Activated CD4-positive, alpha-beta T cell treated with anti-CD3 and anti-CD28 coated beads, Interleukin-10, Interleukin-2, amounts not matched to agents 100 ng/mL and 50 ng/mL, durations not matched to agents 16 hours and 8 hours (primary cell): ENCODE measurements at regions not wholly inside any gene's neighbourhood (a gene's known extent, or its start where the extent isn't known, plus 50 kb on each side); places are given as distances from the start of the nearest gene placed in this dataset.
A peak's percentile ranks its signal among the peaks of the same experiment; 100 is the strongest.

Source experiments
- DNase-seq: peaks from one replicate; pipeline ENCODE4 v3.0.0-alpha.2; 2020

DNA sequence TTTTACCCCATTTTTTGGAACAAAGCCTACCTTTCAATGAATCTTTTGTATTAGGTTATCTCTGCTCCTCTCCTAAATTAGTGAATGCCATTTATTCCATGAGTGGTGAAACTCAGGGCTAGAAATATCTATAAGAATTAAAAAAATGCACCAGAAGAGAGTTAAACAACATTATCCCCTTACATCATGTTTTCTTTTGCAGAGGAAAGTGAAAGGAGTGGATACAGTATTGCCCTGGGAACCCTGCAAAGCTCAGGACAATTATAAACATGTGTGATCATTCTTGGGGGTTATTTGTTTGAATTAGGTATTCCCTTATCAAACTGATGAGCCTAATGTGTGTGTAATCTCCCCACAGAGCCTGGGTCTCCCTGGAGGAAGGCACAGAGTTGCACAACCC is 559.2 kb downstream of the RNF144A start:
- no peak for DNase-seq

GRCh38 chr2:7479603-7480002 is 562.4 kb downstream of the RNF144A start:
- DNase-seq, result no peak

DNA sequence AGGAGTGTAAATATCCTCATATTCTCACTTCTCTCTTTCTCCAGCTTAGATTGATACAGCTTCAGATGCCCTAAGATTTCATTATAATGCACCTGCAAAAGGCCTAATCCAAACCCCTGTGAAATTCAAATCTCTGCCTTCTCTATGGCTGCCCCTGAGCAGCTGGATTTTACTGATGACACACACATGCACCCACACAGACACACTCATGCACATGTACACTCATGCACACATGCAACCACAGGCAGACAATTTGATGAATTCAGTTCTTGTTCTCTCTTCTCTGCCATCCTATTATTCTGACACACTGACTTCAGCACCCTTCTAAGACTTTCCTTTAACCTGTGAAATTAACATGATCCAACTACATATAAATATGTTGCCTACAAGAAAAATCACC is 563.2 kb downstream of the RNF144A start:
- no peak for DNase-seq

- no peak for DNase-seq
Observed at GRCh38 chr2:7490672-7491071, 573.5 kb downstream of the RNF144A start.

DNA sequence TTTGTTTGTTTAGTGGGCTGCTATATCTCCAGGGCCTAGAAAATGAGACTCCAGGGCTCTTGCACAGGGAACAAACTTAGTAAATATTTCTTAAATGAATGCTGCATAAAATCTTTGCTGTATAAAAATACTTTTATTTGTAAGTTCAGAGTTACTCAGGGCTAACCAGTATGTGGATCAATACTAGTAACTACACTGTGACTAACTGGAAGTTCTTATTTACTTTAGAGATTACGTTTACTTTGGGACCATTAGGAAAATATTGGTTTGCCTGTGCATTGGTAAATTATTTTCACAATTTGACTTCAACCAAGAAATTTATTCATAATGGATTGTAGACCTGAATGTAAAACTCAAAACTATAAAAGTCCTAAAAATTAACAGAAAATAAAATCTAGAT is 575.5 kb downstream of the RNF144A start:
- no peak for DNase-seq

DNA sequence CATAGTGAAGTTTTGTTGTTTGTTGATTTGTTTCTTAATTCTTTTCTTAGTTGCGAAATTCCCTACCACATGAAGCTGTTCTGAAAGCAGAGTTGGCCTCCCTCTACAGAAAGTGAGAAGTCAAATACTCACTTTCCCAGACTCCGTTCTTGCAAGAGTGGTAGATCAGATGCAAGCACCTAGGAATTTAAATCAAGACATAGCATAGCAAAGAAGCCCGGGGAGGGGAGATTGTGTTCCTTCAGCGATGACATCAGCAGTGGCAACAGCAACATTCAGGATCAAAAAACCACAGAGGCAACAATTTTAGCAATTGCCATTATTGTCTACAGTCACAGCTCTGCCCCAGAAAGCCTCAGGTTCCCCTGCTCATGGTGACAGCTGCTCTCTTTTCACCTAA is 580.0 kb downstream of the RNF144A start:
- DNase-seq, result peak; percentile 16

DNA sequence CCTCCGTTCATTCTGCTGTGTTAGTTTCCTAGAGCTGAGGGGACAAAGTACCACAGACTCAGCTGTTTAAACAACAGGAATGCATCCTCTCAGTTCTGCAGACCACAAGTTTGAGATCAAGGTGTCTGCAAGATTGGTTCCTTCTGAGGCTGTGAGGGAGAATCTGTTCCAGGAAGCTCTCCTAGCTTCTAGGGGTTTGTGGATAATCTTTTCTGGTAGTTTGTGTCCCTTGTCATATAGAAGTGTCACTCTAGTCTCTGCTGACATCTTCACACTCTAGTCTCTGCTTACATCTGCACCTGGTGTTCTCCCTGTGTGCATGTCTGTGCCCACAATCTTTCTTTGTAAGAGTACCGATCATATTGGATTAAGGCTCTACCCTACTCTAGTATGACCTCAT is 581.8 kb downstream of the RNF144A start:
- no peak for DNase-seq

DNA sequence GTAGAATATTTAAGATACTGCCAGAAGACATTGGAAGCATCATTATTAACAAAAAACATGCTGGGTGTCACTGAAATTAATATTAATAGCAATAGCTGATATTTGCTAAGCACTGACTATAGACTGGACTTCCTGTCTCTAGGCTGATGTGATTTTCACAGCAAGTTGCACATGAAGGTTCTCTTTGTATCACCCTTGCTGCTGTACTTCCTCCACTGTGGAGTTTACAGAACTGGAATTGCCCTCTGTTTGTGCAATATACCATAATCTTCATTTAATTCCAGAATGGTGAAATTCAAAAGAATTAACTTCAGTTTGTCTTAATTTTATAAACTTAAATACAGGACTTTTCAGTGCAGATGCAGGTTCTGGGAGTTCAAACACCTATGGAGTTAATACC is 585.1 kb downstream of the RNF144A start:
- no peak for DNase-seq

GRCh38 chr2:7508296-7508943 is 591.2 kb downstream of the RNF144A start:
- DNase-seq, result no peak

- no peak for DNase-seq
Observed at GRCh38 chr2:7510353-7510752, 593.1 kb downstream of the RNF144A start.

GRCh38 chr2:7513834-7514233 is 596.6 kb downstream of the RNF144A start:
- DNase-seq, result no peak

DNA sequence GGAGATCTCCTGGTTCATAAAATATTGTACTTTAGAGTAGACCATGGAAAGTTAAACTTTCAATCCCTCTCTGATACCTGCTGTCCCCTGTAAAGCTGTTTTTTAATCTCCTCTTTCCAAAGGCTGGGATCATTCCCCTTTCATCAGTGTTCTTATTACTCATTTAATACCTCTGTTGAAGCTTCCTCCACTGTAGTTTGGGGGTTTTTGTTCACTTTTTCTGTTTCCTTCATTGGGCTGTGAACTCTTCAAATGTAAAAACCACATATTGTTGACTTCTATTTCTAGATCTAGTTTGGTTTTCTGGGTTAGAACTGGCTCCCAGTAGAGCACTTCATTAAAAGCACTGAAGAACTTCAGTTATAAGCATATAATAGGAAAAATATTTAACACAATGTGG is 598.1 kb downstream of the RNF144A start:
- DNase-seq, result no peak

DNA sequence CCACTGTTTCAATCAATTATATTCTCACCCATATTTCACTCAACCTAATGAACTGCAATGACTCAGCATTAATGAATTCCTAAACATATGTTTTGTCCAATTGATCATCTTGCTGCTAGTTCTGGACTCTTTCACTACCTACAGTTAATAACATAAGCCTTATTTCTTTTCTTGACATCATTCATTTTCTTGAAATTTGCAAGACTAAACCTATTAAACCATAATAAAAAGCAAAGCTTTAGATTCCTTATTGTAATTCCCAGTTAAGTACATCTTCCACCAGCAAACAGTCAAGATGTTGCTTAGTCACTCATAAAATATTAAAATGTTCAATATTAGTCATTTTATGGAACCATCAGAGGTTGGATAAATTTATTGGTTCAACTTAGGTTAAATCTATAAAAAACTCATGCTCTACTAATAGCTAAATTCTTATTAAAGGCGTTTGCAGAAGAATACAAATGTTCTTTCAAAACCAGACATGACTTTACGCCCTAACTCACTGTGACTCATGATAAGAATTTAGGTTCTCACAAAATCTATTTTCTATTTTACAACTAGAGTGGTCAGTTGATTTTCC is 599.4 kb downstream of the RNF144A start:
- DNase-seq, result no peak

GRCh38 chr2:7517088-7517487 is 599.9 kb downstream of the RNF144A start:
- DNase-seq, result peak; percentile 59

DNA sequence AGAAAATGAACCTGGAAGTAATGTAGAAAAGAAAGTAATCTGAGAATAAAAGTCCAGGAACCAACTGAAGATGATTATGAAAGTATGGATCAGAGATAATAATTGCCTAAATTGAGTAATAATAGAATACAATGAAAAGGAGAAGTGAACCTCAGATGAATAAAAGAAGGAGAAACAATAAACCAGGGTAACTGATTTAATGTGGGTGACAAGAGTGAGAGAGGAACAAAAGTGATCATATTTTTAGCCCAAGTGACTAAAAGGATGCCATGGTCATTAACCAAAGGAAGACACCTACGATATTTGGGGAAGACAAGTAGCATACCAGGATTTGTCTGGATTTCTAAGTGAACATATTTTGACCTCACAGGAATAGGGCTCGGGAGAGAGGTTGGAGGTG is 600.6 kb downstream of the RNF144A start:
- DNase-seq, result no peak

GRCh38 chr2:7523481-7524120 is 606.4 kb downstream of the RNF144A start:
- peak; percentile 71 for DNase-seq

DNA sequence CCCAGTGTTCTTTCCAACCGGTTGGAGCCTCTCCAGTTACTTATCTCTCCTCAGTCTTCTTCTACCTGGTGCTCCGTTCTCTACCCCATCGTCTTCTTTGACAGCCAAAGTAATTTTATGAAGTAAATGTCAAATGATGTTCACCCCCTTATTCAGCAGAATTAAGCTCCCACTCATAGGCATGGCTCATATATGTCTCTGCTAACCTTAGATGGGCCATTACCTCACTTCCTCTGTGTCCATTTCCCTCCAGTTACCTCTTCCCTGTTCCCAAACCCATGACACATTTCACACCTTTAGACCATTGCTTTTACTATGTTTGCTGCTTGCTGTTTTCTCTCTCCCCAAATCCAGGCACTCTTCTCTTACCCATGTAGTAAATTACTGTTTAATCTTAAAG is 607.0 kb downstream of the RNF144A start:
- peak; percentile 34 for DNase-seq

- no peak for DNase-seq
Observed at GRCh38 chr2:7525746-7526145, 608.5 kb downstream of the RNF144A start.

DNA sequence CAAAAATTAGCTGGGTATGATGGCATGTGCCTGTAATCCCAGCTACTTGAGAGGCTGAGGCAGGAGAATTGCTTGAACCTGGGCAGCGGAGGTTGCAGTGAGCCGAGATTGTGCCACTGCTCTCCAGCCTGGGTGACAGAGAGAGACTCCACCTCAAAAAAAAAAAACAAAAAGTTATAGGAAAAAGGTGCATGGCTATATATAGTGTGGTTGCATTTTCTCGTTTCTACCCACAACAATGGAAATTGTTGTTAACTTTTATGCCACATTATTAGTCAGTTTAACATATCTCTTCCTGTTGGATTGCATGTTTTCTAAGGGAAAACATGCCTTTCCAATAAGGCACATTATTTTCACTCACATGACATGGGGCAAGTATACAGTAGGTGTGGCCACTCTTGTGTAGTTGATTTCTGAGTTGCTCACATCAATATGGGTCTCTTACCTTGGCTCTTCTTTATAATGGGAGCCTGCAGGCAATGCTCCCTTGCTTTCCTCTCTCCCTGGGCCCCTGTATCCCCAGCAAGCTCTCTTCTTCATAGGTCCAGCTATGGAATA is 610.0 kb downstream of the RNF144A start:
- DNase-seq, result peak; percentile 29

- peak; percentile 68 for DNase-seq
Observed at GRCh38 chr2:7530001-7530400, 612.8 kb downstream of the RNF144A start.

DNA sequence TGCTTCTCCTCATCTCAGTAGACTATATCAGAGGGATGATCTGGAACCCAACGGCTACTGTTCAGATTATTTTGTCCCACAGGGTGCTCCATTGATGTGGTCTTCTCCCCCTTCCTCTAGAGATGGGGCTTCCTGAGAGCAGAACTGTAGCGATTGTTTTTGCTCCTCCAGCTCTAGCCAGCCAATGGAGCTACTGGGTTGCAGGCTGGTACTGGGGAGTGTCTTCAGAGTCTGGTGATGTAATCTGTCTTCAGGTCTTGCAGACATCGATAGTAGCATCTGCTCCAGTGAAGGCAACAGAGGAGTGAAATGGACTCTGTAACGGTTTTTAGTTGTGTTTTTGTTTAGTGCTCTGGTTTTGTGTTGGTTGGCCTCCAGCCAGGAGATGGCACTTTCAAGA is 621.9 kb downstream of the RNF144A start:
- no peak for DNase-seq

DNA sequence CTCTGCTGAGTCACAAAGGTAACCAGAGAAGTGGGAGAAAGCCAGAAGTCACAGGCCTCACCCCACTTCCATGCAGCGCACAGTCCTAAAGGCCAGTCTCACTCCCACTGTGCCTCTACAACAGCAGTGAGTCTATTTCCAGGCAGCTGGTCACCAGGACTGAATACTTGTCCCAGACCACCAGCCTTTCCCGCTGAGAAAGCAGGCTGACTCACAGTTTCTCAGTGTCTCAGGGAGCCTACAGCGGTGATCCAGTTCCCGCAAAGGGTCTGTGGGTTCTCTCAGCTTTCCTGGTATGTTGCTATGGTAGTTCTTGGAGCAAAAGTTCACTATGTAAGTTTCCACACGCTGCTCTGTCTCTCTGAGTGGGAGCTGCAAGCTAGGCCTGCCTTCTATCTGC is 622.5 kb downstream of the RNF144A start:
- peak; percentile 53 for DNase-seq

- peak; percentile 36 for DNase-seq
Observed at GRCh38 chr2:7552825-7553570, 635.8 kb downstream of the RNF144A start.

DNA sequence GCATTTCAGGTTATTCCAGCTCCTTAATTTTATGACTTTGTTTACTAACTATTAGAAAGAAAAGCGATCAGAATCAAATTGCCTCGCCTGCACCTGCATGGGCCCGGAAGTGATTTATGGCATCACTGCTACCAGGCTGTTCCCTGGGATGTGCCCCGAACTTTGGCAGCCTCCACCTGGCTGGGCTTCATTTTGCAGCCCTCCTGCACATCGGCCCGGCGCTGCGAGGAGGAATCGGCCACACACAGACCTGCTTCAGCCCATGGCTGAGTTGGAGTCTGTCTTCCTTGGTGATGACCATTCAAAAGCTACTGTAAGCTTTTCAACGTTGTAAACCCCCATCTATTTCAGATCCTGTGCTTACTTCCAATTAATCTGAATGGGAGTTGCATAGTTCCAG is 638.0 kb downstream of the RNF144A start:
- no peak for DNase-seq
